ENCODE measurements at regions not wholly inside any gene's neighbourhood (a gene's known extent, or its start where the extent isn't known, plus 50 kb on each side); places are given as distances from the start of the nearest gene placed in this dataset.

- no peak for TF ChIP-seq POLR2AphosphoS5 (IDR thresholded peaks at IDR 0.05; ENCODE audit: low read depth, low read length)
- TF ChIP-seq CTCF (IDR thresholded peaks at IDR 0.05): no peak
- TF ChIP-seq REST (IDR thresholded peaks at IDR 0.05; ENCODE audit: insufficient read depth in 1 of 2, low read depth in 2 of 2, low read length in 1 of 2): no peak
Measured at GRCh38 chr10:34890939-34891338, 75.8 kb upstream of the PARD3 start.
